HUES64 (cell line): ENCODE measurements at regions not wholly inside any gene's neighbourhood (a gene's known extent, or its start where the extent isn't known, plus 50 kb on each side); places are given as distances from the start of the nearest gene placed in this dataset.

ENCODE experiments used
- H3K27ac ChIP-seq: 2 replicates; pipeline ENCODE4 v1.7.0; 2013; ENCODE audit warnings: low read depth, low read length, inconsistent platforms
- H3K27me3 ChIP-seq: 2 replicates; pipeline ENCODE4 v1.6.1; 2013; ENCODE audit warnings: mild to moderate bottlenecking, low read length; ENCODE audit not compliant: insufficient read depth
- H3K36me3 ChIP-seq: 2 replicates; pipeline ENCODE4 v1.6.1; 2013; ENCODE audit warnings: mild to moderate bottlenecking, low read length; ENCODE audit not compliant: insufficient read depth
- H3K4me1 ChIP-seq: 2 replicates; pipeline ENCODE4 v1.6.1; 2013; ENCODE audit warnings: mild to moderate bottlenecking, low read length, moderate library complexity; ENCODE audit not compliant: insufficient read depth
- H3K4me3 ChIP-seq: 2 replicates; pipeline ENCODE4 v1.5.1; 2013; ENCODE audit warnings: mild to moderate bottlenecking, low read length, moderate library complexity
- H3K9ac ChIP-seq: 2 replicates; pipeline ENCODE4 v1.6.1; 2013; ENCODE audit warnings: mild to moderate bottlenecking, low read depth, low read length
- H3K9me3 ChIP-seq: 2 replicates; pipeline ENCODE4 v1.6.1; 2013; ENCODE audit warnings: low read depth, low read length; ENCODE audit not compliant: insufficient read depth
- WGBS: fragments of 150-250, 120-280 bp; methylation state at CpG from one replicate; pipeline ENCODE4 v1.1.7; 2013; ENCODE audit warnings: missing lambda C conversion rate; 5-methylcytosine and 5-hydroxymethylcytosine counted together

DNA sequence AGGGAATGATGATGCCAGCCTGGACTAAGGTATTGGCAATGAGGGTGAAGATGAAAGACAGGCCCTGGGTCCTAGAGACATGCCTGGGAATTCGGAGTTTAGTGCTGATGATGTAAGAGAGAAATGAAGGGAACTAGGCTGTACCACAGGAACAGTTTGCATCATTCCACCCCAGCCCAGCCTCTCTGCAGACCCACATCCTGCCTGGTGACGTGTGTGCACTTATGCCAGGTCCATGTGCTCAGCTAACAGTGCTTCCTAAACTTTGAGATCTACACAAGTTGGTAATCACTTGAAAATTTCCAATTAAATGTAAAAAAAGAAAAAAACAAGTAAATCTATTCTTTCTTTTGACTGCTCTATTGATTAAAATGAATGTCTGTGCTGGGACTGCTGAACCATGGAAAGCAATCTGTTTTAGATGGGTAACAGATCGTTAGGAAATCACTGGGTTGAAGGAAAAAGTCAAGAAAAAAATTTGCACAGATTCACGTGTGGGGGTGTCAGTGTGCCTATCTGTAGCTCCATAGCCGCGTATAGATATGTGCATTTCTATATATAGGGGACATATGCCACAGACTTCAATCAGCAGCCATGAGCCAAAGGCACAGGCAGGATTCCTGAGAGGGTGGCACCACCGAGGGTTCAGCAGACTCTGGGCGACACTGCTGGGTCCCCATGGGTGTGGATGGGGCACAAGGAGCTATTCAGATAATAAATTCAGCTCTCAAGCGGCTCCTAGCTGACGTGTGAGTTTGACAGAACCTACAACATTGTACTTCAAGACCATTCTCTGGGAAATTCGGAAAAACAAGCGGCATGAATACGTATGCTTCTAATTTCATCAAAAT is 131.1 kb upstream of the OPCML start:
- Histone ChIP-seq H3K27ac (no peak overlapping the region), H3K36me3 (no peaks in the 10 kb centered on the region), H3K4me3 (no peak overlapping the region), H3K9ac (no peak overlapping the region), H3K27me3 (no peaks in the 10 kb centered on the region), H3K9me3 (no peaks in the 10 kb centered on the region), H3K4me1 (peaks cover 17% of the 10 kb centered on the region)
- 92% methylated on average over 13 of the region's 13 CpGs for WGBS

DNA sequence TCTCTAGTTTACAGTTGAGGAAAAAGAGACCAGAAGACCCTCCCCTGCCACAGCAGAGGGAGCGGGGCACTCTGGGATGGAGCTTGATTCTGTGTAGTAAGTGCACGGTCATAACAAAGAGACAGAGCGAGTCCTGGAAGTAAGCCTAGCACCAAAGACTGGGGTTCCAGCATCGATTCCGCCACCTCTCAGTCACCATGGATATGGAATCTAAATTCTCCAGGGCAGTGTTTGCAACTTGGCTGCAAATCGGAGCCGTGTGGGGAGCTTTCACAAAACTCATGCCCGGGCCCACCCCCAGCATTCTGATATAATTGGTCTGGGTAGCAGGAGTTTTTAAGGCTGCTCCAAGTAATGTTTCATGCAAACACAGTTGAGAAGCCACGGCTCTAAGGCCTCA is 129.5 kb upstream of the OPCML start:
- Histone ChIP-seq H3K36me3 (no peaks in the 10 kb centered on the region), H3K4me3 (no peak overlapping the region), H3K27ac (no peak overlapping the region), H3K27me3 (no peaks in the 10 kb centered on the region), H3K9ac (no peak overlapping the region), H3K4me1 (peaks cover 17% of the 10 kb centered on the region), H3K9me3 (0 out of 2 replicates have a peak, but pooled peaks cover 2% of the 10 kb centered on the region)
- WGBS: 94% methylated on average over 9 of the region's 9 CpGs

DNA sequence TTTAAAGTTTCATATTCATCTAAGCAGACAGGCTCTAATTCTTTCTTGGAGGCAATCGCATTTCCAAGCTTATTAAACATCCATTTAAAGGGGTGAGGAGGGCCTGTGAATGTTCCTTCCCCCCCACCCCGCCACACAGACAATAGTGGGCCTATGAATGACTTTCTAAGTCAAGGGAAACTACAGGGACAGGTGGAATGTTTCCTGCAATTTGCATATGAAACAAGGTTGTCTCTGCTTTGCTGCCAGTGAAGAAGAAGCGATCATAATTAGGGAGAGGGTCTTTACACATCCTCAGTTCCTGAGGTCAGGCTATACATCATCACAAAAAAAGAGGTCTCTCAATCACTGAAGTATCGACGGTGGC is 127.9 kb upstream of the OPCML start:
- H3K4me3 ChIP-seq: no peak overlapping the region
- H3K36me3 ChIP-seq: no peaks in the 10 kb centered on the region
- H3K27me3 ChIP-seq: no peaks in the 10 kb centered on the region
- peaks cover 17% of the 10 kb centered on the region for H3K4me1 ChIP-seq
- 39% methylated on average over 4 of the region's 5 CpGs for whole genome bisulfite sequencing
- H3K9me3 ChIP-seq: 0 out of 2 replicates have a peak, but pooled peaks cover 2% of the 10 kb centered on the region
- H3K9ac ChIP-seq: no peak overlapping the region
- no peak overlapping the region for H3K27ac ChIP-seq

DNA sequence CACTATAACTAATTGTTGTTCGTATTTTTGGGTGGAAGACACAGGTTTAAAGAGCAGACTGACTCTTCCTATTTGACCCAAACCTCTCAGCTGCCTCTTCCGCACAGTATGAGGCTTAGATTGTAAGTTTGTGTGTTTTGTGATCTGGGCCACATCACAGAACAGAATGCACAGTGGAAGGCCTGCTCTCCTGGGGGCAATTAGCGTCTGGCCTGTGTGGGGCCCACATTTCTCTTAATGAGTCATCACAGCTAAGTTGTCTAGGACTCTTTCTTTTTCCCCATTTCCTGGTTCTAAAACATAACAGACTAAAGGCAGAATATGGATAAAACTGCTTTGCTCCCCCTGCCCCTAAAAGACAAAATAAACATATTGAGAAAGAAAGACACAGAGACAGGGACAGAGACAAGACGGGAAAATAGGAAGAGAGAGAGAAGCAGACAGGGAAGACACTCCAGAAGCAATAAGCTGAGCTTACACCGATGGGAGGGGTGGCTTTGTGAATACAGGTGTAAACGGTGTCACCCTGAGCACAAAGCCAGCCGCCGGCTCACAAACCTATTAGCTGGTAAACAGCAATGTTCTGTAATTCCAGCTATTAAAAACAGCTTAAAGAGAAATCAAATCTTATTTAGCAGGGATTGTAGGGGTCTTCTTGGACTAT is 127.4 kb upstream of the OPCML start:
- Histone ChIP-seq H3K9ac (no peak overlapping the region), H3K9me3 (0 out of 2 replicates have a peak, but pooled peaks cover 2% of the 10 kb centered on the region), H3K4me1 (peaks cover 17% of the 10 kb centered on the region), H3K27ac (no peak overlapping the region), H3K4me3 (no peak overlapping the region), H3K36me3 (no peaks in the 10 kb centered on the region), H3K27me3 (no peaks in the 10 kb centered on the region)
- 47% methylated on average over 8 of the region's 8 CpGs for WGBS

DNA sequence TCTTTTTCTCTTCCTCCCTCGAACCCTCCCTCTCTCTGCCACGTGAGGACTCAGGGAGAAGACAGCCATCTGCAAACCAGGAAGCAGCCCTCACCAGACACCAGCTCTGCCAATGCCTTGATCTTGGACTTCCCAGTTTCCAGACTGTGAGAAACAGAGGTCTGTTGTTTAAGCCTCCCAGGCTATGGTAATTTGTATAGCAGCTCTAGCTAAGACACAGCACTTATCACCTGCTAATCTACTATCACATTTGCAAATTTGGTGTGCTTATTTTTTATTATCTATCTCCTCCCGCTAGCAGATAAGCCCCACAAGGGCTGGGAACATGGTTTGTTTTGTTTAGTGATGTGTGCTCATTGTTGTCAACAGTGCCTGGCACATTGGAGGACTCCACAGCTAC is 124.8 kb upstream of the OPCML start:
- 82% methylated on average over 3 of the region's 3 CpGs for WGBS
- Histone ChIP-seq H3K9me3 (0 out of 2 replicates have a peak, but pooled peaks cover 2% of the 10 kb centered on the region), H3K36me3 (no peaks in the 10 kb centered on the region), H3K27me3 (no peaks in the 10 kb centered on the region), H3K27ac (no peak overlapping the region), H3K9ac (no peak overlapping the region), H3K4me1 (peaks cover 17% of the 10 kb centered on the region), H3K4me3 (no peak overlapping the region)

DNA sequence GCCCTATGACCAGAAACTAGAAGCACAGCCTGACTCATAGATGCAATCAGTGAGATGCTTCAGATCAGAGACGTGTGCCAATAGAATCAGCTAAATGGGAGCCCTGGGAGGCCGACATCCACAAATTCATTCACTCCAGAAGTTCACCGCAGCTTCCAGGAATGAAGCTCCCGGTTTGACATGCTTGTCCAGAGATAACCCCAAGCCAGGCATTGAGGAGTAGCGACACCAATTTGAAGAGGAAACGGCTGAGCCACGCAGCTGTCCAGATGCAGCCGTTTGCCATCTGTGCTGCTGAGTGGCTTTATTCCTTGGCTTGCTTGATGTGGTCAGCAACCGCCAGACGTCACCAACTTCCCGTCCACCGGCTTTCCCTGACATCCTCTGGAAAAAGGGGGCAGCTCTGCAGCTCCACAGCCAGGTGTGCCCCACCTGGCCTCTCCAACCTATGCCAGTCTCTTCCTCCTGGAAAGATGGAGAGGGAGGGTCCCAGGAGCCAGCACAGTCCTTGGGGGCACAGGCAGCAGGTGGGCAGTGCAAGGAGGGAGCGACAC is 123.9 kb upstream of the OPCML start:
- H3K9ac ChIP-seq: no peak overlapping the region
- H3K27me3 ChIP-seq: no peaks in the 10 kb centered on the region
- no peaks in the 10 kb centered on the region for H3K36me3 ChIP-seq
- peaks cover 17% of the 10 kb centered on the region for H3K4me1 ChIP-seq
- WGBS: 93% methylated on average over 13 of the region's 13 CpGs
- no peak overlapping the region for H3K4me3 ChIP-seq
- no peak overlapping the region for H3K27ac ChIP-seq
- 0 out of 2 replicates have a peak, but pooled peaks cover 2% of the 10 kb centered on the region for H3K9me3 ChIP-seq

DNA sequence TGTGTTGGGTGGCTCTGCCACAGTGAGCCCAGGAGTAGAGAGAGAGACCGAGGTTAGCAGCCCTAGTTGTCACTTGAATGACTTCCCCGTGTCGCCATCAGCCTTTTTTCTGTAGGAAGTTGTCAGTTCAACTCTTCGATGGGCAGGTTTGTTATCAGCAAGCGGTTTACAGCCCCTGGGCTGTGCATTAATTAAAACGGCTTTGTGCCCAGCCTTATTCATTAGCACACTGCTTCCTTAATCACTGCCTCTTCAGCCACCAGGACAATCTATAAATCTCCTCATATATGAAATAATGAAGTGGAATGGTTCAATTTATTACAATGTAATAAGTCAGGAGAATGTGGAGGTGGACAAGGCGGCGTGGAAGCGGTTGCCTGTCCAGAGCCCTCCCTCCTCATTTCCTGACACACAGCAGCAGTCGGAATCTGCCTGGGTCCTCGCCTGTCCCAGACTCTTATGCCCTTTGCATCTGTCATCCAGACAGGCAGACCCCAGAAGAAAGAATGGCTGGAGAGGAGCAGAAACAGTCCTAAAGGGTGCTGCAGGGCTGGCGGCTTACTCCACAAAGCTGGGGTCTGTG is 122.4 kb upstream of the OPCML start:
- no peak overlapping the region for H3K27ac ChIP-seq
- H3K9me3 ChIP-seq: 0 out of 2 replicates have a peak, but pooled peaks cover 2% of the 10 kb centered on the region
- H3K4me3 ChIP-seq: no peak overlapping the region
- no peaks in the 10 kb centered on the region for H3K27me3 ChIP-seq
- H3K36me3 ChIP-seq: no peaks in the 10 kb centered on the region
- no peak overlapping the region for H3K9ac ChIP-seq
- WGBS: 86% methylated on average over 12 of the region's 12 CpGs
- H3K4me1 ChIP-seq: peaks cover 5% of the 10 kb centered on the region; the same call in 1 of the 2 replicates

DNA sequence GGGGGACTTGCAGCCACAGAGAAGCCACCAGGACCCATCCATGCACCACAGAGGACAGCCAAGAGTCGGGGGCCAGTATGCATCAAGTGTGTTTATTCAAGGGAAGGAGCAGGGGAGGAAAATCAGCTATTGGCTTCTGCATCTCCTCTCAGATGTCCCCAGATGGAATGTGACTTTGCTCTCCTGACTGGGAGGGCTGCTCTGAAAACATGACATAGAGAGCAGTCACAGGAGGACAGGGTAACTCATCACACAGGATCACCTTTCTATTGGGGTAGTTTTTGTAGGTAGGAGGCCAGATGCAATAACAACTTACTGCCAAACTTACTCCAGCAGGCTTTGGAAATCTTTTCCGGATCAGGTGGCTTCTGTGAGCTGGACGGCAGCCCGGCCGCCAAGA is 121.0 kb upstream of the OPCML start:
- 90% methylated on average over 5 of the region's 5 CpGs for WGBS
- Histone ChIP-seq H3K27me3 (no peaks in the 10 kb centered on the region), H3K36me3 (no peaks in the 10 kb centered on the region), H3K27ac (no peak overlapping the region), H3K4me1 (no peaks in the 10 kb centered on the region), H3K4me3 (no peak overlapping the region), H3K9me3 (0 out of 2 replicates have a peak, but pooled peaks cover 2% of the 10 kb centered on the region), H3K9ac (no peak overlapping the region)

DNA sequence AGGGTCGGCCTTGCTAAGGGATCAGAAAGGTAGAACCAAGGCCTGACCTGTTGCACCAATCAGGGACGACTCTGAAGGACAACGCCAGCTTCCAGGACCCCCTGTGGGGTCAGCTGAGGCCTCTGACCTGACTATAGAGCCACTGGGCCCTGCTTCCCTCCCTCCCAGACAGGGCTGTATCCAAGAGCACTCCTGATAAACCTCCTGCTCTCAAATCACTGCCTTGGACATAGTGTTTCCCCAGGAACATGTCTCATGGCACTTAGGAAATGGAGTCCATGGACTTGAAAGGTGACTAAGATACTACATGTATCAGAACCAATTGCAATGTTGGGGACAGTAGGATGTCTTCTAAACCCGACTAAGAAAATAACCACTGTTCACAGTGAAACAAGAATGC is 117.8 kb upstream of the OPCML start:
- 75% methylated on average over 4 of the region's 4 CpGs for WGBS

DNA sequence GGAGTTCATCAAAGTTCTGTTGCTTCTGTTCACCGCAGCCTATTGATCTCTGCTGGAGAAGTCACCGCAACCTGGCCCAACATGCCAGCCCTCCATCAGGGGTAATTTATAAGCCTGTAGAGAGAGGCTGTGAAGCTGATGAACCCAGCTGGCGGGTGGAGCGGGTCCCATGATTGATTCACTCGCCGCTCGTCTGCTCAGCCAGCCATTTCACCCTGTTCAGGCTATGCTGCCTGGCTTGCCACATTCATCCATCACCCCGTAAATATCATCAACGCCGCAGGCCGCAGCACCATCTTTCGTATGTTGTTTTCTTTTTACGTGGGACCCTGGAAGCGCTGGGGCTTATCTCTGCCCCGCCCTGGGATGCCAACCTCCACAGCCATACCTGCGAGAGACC is 116.7 kb upstream of the OPCML start:
- Histone ChIP-seq H3K9me3 (no peaks in the 10 kb centered on the region), H3K9ac (no peak overlapping the region), H3K27me3 (no peaks in the 10 kb centered on the region), H3K27ac (no peak overlapping the region), H3K4me1 (no peaks in the 10 kb centered on the region), H3K36me3 (no peaks in the 10 kb centered on the region), H3K4me3 (no peak overlapping the region)
- WGBS: 96% methylated on average over 16 of the region's 16 CpGs

More for the DNA sequence above, 117.8 kb upstream of the OPCML start:
- H3K4me1 ChIP-seq: no peaks in the 10 kb centered on the region
- no peaks in the 10 kb centered on the region for H3K9me3 ChIP-seq
- H3K36me3 ChIP-seq: no peaks in the 10 kb centered on the region
- H3K9ac ChIP-seq: no peak overlapping the region
- H3K4me3 ChIP-seq: no peak overlapping the region
- no peak overlapping the region for H3K27ac ChIP-seq
- H3K27me3 ChIP-seq: no peaks in the 10 kb centered on the region

DNA sequence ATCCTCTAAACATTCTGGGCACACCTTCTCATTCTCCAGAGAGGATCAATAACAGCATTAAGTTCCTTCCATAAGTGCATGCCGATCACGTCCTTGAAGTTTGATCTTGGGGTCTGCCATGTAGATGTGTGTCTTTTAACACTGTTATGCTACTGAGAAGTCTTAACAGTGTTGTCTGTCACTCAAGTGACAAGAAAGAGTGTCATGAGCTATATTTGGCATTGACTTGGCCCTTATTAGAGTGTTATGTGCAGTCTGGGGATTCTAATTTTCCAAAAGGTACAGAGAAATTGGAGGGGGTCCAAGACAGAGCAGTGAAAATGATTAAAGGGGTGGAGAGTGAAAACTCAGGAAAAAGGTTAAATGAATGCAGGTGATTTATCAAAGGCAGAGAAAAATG is 107.1 kb upstream of the OPCML start:
- Histone ChIP-seq H3K4me1 (peaks cover 20% of the 10 kb centered on the region), H3K27ac (no peak overlapping the region), H3K36me3 (no peaks in the 10 kb centered on the region), H3K27me3 (no peaks in the 10 kb centered on the region), H3K9ac (no peak overlapping the region), H3K9me3 (no peaks in the 10 kb centered on the region), H3K4me3 (no peak overlapping the region)
- WGBS: 92% methylated on average over 2 of the region's 2 CpGs
